Kidney epithelial cell (primary cell): ENCODE measurements at regions not wholly inside any gene's neighbourhood (a gene's known extent, or its start where the extent isn't known, plus 50 kb on each side); places are given as distances from the start of the nearest gene placed in this dataset.
"Not testable (repeated sequence)": the region's sequence is repeated elsewhere in the genome, so short reads cannot be mapped to it uniquely, and the experiment has no call there.

ENCODE experiments used
- DNase-seq: peaks from one replicate; pipeline ENCODE4 v3.0.0-alpha.2; 2010; ENCODE audit warnings: low read depth
- H3K27me3 ChIP-seq: 2 replicates; pipeline ENCODE4 v1.6.0; 2011; ENCODE audit warnings: low read length; ENCODE audit not compliant: control insufficient read depth, insufficient read depth
- H3K36me3 ChIP-seq: 2 replicates; pipeline ENCODE4 v1.5.1; 2011; ENCODE audit warnings: low read length; ENCODE audit not compliant: control insufficient read depth, insufficient read depth
- H3K4me3 ChIP-seq: 2 replicates; pipeline ENCODE4 v1.5.1; 2011; ENCODE audit warnings: low read depth, mild to moderate bottlenecking, control low read depth, low read length
- TF ChIP-seq, protein P1 (sequence below): IDR thresholded peaks from 2 replicates; pipeline ENCODE4 v1.5.1; 2011; ENCODE audit warnings: mild to moderate bottlenecking, moderate library complexity, low read length, control low read depth, inconsistent platforms; ENCODE audit not compliant: insufficient read depth, poor library complexity, severe bottlenecking

DNA sequence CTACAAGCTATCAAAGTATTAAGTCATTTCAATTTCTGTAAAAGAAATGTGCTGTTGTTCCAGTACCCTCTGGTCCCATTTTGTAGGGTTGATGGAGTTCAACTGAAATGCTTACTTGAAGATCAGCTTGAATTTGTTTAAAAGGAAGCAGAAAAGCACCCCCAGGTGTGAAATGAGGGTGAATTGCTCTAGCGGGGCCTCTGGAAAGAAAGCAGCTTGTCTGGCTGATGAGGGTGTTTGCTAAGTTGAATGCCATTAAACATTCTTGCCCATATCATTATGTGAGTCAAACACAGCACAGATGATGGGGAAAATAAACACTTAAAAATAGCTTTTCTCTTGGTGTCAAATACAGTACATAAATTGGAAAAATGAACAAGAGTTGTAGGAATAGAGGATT, 280.3 kb downstream of the RAB38 start:
- Histone ChIP-seq H3K4me3 (no peak overlapping the region), H3K36me3 (no peaks in the 10 kb centered on the region), H3K27me3 (no peaks in the 10 kb centered on the region)
- no peak for DNase-seq
- TF ChIP-seq, protein P1, sequence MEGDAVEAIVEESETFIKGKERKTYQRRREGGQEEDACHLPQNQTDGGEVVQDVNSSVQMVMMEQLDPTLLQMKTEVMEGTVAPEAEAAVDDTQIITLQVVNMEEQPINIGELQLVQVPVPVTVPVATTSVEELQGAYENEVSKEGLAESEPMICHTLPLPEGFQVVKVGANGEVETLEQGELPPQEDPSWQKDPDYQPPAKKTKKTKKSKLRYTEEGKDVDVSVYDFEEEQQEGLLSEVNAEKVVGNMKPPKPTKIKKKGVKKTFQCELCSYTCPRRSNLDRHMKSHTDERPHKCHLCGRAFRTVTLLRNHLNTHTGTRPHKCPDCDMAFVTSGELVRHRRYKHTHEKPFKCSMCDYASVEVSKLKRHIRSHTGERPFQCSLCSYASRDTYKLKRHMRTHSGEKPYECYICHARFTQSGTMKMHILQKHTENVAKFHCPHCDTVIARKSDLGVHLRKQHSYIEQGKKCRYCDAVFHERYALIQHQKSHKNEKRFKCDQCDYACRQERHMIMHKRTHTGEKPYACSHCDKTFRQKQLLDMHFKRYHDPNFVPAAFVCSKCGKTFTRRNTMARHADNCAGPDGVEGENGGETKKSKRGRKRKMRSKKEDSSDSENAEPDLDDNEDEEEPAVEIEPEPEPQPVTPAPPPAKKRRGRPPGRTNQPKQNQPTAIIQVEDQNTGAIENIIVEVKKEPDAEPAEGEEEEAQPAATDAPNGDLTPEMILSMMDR = no peak

DNA sequence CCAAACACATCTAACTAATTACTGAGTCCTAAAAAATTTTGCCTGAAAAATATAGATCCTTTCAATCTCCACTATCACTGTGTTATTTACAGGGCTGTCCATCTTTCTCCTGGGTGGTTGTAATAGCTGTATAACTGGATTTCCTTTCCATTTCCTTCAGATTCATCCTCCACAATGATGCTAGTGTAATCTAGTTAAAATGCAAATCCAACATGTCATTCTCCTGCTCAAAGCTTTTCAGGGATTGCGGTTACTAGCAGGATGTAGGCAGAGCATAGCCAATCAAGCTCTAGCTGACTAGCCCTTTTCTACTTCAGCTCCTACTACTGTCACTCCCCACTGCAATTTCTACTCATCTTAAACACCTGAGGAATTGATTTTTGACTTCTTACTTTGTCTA, 283.0 kb downstream of the RAB38 start:
- TF ChIP-seq, protein P1 = no peak
- DNase-seq = no peak
- no peak overlapping the region for H3K4me3 ChIP-seq
- no peaks in the 10 kb centered on the region for H3K27me3 ChIP-seq
- no peaks in the 10 kb centered on the region for H3K36me3 ChIP-seq

DNA sequence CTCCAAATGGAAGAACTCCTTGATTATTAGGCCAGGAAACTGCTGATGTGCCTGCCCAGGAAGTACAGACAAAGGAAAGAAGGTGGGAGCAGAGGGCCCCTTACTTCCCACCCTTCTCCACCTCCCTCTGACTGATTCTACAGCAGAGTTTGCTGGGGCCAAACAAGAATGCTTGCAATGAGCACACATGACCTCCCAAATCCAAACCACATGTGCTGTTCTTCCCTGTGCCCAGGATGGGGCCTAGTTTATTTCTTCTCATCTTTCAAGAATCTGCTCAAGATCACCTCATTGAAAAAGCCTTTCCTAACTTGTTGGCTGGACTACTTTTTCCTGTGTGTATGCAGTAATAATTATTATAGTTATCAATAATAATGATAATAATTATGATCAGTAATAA, 286.1 kb downstream of the RAB38 start:
- TF ChIP-seq, protein P1 = no peak
- no peaks in the 10 kb centered on the region for H3K36me3 ChIP-seq
- H3K27me3 ChIP-seq = no peaks in the 10 kb centered on the region
- DNase-seq = no peak
- no peak overlapping the region for H3K4me3 ChIP-seq

DNA sequence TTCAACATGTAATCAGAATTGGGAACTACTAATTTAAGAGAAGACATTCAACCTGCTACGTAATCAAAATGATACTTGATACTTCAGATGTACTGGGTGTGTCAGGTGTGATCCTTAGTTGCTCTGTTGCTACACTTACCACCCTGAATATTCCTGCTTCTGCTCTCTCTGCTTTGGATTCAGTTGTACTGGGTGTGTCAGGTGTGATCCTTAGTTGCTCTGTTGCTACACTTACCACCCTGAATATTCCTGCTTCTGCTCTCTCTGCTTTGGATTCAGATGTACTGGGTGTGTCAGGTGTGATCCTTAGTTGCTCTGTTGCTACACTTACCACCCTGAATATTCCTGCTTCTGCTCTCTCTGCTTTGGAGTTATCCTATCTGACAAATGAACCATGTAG, 290.2 kb downstream of the RAB38 start:
- H3K36me3 ChIP-seq, H3K27me3 ChIP-seq, DNase-seq, H3K4me3 ChIP-seq: not testable (repeated sequence)

DNA sequence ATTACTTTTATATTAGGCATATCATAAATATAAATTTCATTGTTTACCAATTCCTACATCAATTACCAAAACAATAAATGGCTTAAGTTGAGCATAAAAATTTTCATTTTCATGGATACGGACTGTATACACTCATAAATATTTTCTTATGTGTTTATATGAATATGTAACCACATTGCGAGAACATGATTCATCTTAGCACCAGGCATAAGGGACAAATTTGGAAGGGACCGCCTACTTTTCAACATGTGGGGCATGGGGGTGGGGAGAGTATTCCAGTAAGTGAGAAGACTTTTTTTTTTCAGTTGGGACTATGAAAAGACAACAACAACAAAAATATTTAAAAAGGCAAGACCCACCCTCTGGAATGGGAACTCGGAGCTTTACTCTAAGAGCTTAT, 296.1 kb downstream of the RAB38 start:
- TF ChIP-seq, protein P1 = no peak
- H3K4me3 ChIP-seq = no peak overlapping the region
- H3K36me3 ChIP-seq = no peaks in the 10 kb centered on the region
- no peaks in the 10 kb centered on the region for H3K27me3 ChIP-seq
- DNase-seq = no peak

DNA sequence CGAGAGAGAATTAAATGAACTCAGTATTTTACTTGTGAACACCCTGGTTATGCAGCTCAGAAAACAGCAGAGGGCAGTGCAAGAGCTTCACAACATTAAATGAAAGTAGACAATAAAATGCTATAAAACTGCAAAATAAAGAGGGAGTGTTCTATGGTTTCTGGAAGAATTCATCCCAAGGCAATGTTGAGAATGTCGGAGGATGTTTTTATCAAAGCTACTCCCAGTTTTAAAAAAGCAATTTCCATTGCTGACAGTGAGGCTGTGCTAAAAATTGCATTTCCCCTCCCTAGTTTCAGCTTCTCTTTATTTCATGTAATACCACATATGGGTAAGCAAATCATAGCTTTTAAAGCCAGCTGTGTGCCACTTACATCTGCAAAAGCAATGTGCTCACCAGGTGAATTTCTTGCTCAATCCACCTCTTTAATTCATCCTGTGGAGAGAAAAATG, 296.8 kb downstream of the RAB38 start:
- peak; percentile 12 for DNase-seq
- Histone ChIP-seq H3K27me3 (no peaks in the 10 kb centered on the region), H3K36me3 (no peaks in the 10 kb centered on the region), H3K4me3 (no peak overlapping the region)
- TF ChIP-seq, protein P1 = peak; percentile 55
